CD4-positive, CD25-positive, alpha-beta regulatory T cell (primary cell): ENCODE measurements at regions not wholly inside any gene's neighbourhood (a gene's known extent, or its start where the extent isn't known, plus 50 kb on each side); places are given as distances from the start of the nearest gene placed in this dataset.

Source experiments
- ATAC-seq, 2 donors: fragments of 150-1000 bp; cut with Tn5 transposase; one replicate each; pipeline ENCODE4 v1.10.0; 2021; ENCODE audit warnings: low read depth in 2 of 2, moderate number of reproducible peaks in 2 of 2, moderate library complexity in 1 of 2
- DNase-seq, 3 donors: peaks; one replicate each; pipeline versions ENCODE4 v3.0.0 to v3.0.0-alpha.2; 2012 to 2022; ENCODE audit warnings: mixed read lengths in 1 of 3
- H3K27ac ChIP-seq: one replicate; pipeline ENCODE4 v1.7.0; 2013; ENCODE audit warnings: mild to moderate bottlenecking, low read length; ENCODE audit not compliant: insufficient read depth, poor library complexity, severe bottlenecking
- H3K27me3 ChIP-seq: one replicate; pipeline ENCODE4 v1.7.0; 2013; ENCODE audit warnings: low read length; ENCODE audit not compliant: control insufficient read depth, insufficient read depth
- H3K36me3 ChIP-seq: one replicate; pipeline ENCODE4 v1.7.0; 2013; ENCODE audit warnings: mild to moderate bottlenecking, low read length, moderate library complexity; ENCODE audit not compliant: control insufficient read depth, insufficient read depth
- H3K4me1 ChIP-seq: 2 replicates; pipeline ENCODE4 v1.7.0; 2013; ENCODE audit warnings: mild to moderate bottlenecking, low read length; ENCODE audit not compliant: insufficient read depth, control insufficient read depth, poor library complexity, severe bottlenecking
- H3K4me3 ChIP-seq: one replicate; pipeline ENCODE4 v1.7.0; 2013; ENCODE audit warnings: low read depth, mild to moderate bottlenecking, low read length, moderate library complexity
- H3K9me3 ChIP-seq, 2 experiments: 1 replicate in 1 of 2; 2 replicates in 1 of 2; pipeline ENCODE4 v1.7.0; 2013; ENCODE audit warnings: low read length in 2 of 2, mild to moderate bottlenecking in 1 of 2, moderate library complexity in 1 of 2; ENCODE audit not compliant: control insufficient read depth in 2 of 2
- H3K27ac Mint-ChIP-seq, 3 donors: one replicate each; pipeline ENCODE4 v1.8.0; 2020 to 2022; ENCODE audit warnings: mild to moderate bottlenecking in 3 of 3, mixed read lengths in 3 of 3, moderate library complexity in 2 of 3
- H3K27me3 Mint-ChIP-seq: one replicate; pipeline ENCODE4 v1.8.0; 2022; ENCODE audit warnings: mild to moderate bottlenecking, mixed read lengths
- H3K36me3 Mint-ChIP-seq: one replicate; pipeline ENCODE4 v1.8.0; 2020; ENCODE audit warnings: mixed read lengths
- H3K4me1 Mint-ChIP-seq, 4 donors: one replicate each; pipeline ENCODE4 v1.8.0; 2020 to 2022; ENCODE audit warnings: mixed read lengths in 4 of 4, mild to moderate bottlenecking in 1 of 4
- H3K4me3 Mint-ChIP-seq, 4 donors: one replicate each; pipeline ENCODE4 v1.8.0; 2020 to 2022; ENCODE audit warnings: mild to moderate bottlenecking in 4 of 4, mixed read lengths in 4 of 4, moderate library complexity in 3 of 4
- H3K9me3 Mint-ChIP-seq, 7 donors: one replicate each; pipeline ENCODE4 v1.8.0; 2020 to 2022; ENCODE audit warnings: mixed read lengths in 7 of 7, mild to moderate bottlenecking in 3 of 7, moderate library complexity in 2 of 7

- ATAC-seq (no peak), DNase-seq (peak in 1 of 3 donors; percentile 4)
- no peaks in the 10 kb centered on the region for H3K36me3 ChIP-seq
- H3K4me3 Mint-ChIP-seq, result no peak overlapping the region
- H3K9me3 ChIP-seq, result peaks cover 0 to 3% of the 10 kb centered on the region in 2 experiments
- peaks cover 2% of the 10 kb centered on the region for H3K27me3 ChIP-seq
- no peak overlapping the region for H3K4me3 ChIP-seq
- H3K27me3 Mint-ChIP-seq, result peaks cover 6% of the 10 kb centered on the region
- H3K27ac Mint-ChIP-seq, result no peak overlapping the region
- no peaks in the 10 kb centered on the region for H3K36me3 Mint-ChIP-seq
- peaks cover 0 to 13% (median 0%) of the 10 kb centered on the region in 7 donors for H3K9me3 Mint-ChIP-seq
- no peak overlapping the region for H3K27ac ChIP-seq
- no peaks in the 10 kb centered on the region for H3K4me1 ChIP-seq
- peaks cover 0 to 6% (median 0%) of the 10 kb centered on the region in 4 donors for H3K4me1 Mint-ChIP-seq
Observed at GRCh38 chr6:100126790-100127484, 132.9 kb upstream of the MCHR2 start.

GRCh38 chr6:100121854-100122609 is 128.0 kb upstream of the MCHR2 start:
- Histone ChIP-seq H3K4me3 (no peak overlapping the region), H3K27ac (no peak overlapping the region), H3K27me3 (peaks cover 2% of the 10 kb centered on the region), H3K4me1 (no peaks in the 10 kb centered on the region), H3K9me3 (no peaks in the 10 kb centered on the region), H3K36me3 (no peaks in the 10 kb centered on the region)
- Mint-ChIP-seq H3K9me3 (peaks cover 0 to 3% (median 0%) of the 10 kb centered on the region in 7 donors), H3K27me3 (peaks cover 7% of the 10 kb centered on the region), H3K4me1 (peaks cover 0 to 22% (median 0%) of the 10 kb centered on the region in 4 donors), H3K36me3 (no peaks in the 10 kb centered on the region), H3K27ac (peak overlapping the region in 1 of 3 donors; percentile 80), H3K4me3 (no peak overlapping the region)
- no peak for DNase-seq
- no peak for ATAC-seq

GRCh38 chr6:100119261-100119660 is 125.2 kb upstream of the MCHR2 start:
- Histone ChIP-seq H3K4me3 (no peak overlapping the region), H3K9me3 (no peaks in the 10 kb centered on the region), H3K27me3 (peaks cover 2% of the 10 kb centered on the region), H3K27ac (no peak overlapping the region), H3K36me3 (no peaks in the 10 kb centered on the region), H3K4me1 (no peaks in the 10 kb centered on the region)
- DNase-seq (no peak), ATAC-seq (no peak)
- peaks cover 7% of the 10 kb centered on the region for H3K27me3 Mint-ChIP-seq
- H3K36me3 Mint-ChIP-seq, result no peaks in the 10 kb centered on the region
- no peak overlapping the region for H3K27ac Mint-ChIP-seq
- H3K4me1 Mint-ChIP-seq, result peaks cover 0 to 24% (median 0%) of the 10 kb centered on the region in 4 donors
- peaks cover 0 to 3% (median 0%) of the 10 kb centered on the region in 7 donors for H3K9me3 Mint-ChIP-seq
- no peak overlapping the region for H3K4me3 Mint-ChIP-seq

GRCh38 chr6:100118301-100118700 is 124.3 kb upstream of the MCHR2 start:
- Histone ChIP-seq H3K27ac (no peak overlapping the region), H3K27me3 (peaks cover under 1% of the 10 kb centered on the region), H3K4me3 (no peak overlapping the region), H3K36me3 (no peaks in the 10 kb centered on the region), H3K9me3 (no peaks in the 10 kb centered on the region), H3K4me1 (no peaks in the 10 kb centered on the region)
- peak overlapping the region in 1 of 4 donors; percentile 34 for H3K4me3 Mint-ChIP-seq
- peaks cover 0 to 24% (median 0%) of the 10 kb centered on the region in 4 donors for H3K4me1 Mint-ChIP-seq
- DNase-seq (no peak), ATAC-seq (no peak)
- peaks cover 0 to 3% (median 0%) of the 10 kb centered on the region in 7 donors for H3K9me3 Mint-ChIP-seq
- H3K27ac Mint-ChIP-seq, result no peak overlapping the region
- H3K36me3 Mint-ChIP-seq, result no peaks in the 10 kb centered on the region
- peaks cover 7% of the 10 kb centered on the region for H3K27me3 Mint-ChIP-seq

GRCh38 chr6:100117680-100118079 is 123.7 kb upstream of the MCHR2 start:
- H3K4me3 Mint-ChIP-seq, result no peak overlapping the region
- no peaks in the 10 kb centered on the region for H3K27me3 ChIP-seq
- H3K4me1 ChIP-seq, result no peaks in the 10 kb centered on the region
- H3K27ac Mint-ChIP-seq, result no peak overlapping the region
- H3K4me3 ChIP-seq, result no peak overlapping the region
- no peak overlapping the region for H3K27ac ChIP-seq
- H3K4me1 Mint-ChIP-seq, result peaks cover 0 to 24% (median 0%) of the 10 kb centered on the region in 4 donors
- peaks cover 0 to 3% (median 0%) of the 10 kb centered on the region in 7 donors for H3K9me3 Mint-ChIP-seq
- no peaks in the 10 kb centered on the region for H3K9me3 ChIP-seq
- peaks cover 11% of the 10 kb centered on the region for H3K27me3 Mint-ChIP-seq
- ATAC-seq, result no peak
- DNase-seq, result no peak
- H3K36me3 ChIP-seq, result no peaks in the 10 kb centered on the region
- no peaks in the 10 kb centered on the region for H3K36me3 Mint-ChIP-seq

- peak in 2 of 3 donors; percentile 17 to 52 for DNase-seq
- no peaks in the 10 kb centered on the region for H3K36me3 ChIP-seq
- Mint-ChIP-seq H3K27me3 (peaks cover 7% of the 10 kb centered on the region), H3K36me3 (no peaks in the 10 kb centered on the region), H3K4me3 (no peak overlapping the region), H3K27ac (no peak overlapping the region), H3K9me3 (peaks cover 0 to 4% (median 0%) of the 10 kb centered on the region in 7 donors), H3K4me1 (peaks cover 0 to 18% (median 0%) of the 10 kb centered on the region in 4 donors)
- H3K4me1 ChIP-seq, result no peaks in the 10 kb centered on the region
- H3K9me3 ChIP-seq, result no peaks in the 10 kb centered on the region
- no peak overlapping the region for H3K4me3 ChIP-seq
- no peak overlapping the region for H3K27ac ChIP-seq
- H3K27me3 ChIP-seq, result peaks cover 3% of the 10 kb centered on the region
- no peak for ATAC-seq
Observed at GRCh38 chr6:100116411-100117194, 122.6 kb upstream of the MCHR2 start.

- peaks cover 7% of the 10 kb centered on the region for H3K27me3 Mint-ChIP-seq
- Histone ChIP-seq H3K36me3 (no peaks in the 10 kb centered on the region), H3K9me3 (no peaks in the 10 kb centered on the region), H3K4me3 (no peak overlapping the region), H3K4me1 (no peaks in the 10 kb centered on the region), H3K27ac (no peak overlapping the region), H3K27me3 (peaks cover 3% of the 10 kb centered on the region)
- ATAC-seq (no peak), DNase-seq (no peak)
- peaks cover 0 to 9% (median 0%) of the 10 kb centered on the region in 4 donors for H3K4me1 Mint-ChIP-seq
- H3K4me3 Mint-ChIP-seq, result no peak overlapping the region
- H3K36me3 Mint-ChIP-seq, result no peaks in the 10 kb centered on the region
- H3K27ac Mint-ChIP-seq, result no peak overlapping the region
- H3K9me3 Mint-ChIP-seq, result peaks cover 0 to 6% (median 0%) of the 10 kb centered on the region in 7 donors
Observed at GRCh38 chr6:100115407-100116101, 121.5 kb upstream of the MCHR2 start.
